Stomach (tissue), 4 donors: ENCODE measurements at regions not wholly inside any gene's neighbourhood (a gene's known extent, or its start where the extent isn't known, plus 50 kb on each side); places are given as distances from the start of the nearest gene placed in this dataset.

Source experiments
- CTCF ChIP-seq, 7 experiments: fragments of 450-650 bp in 4 of 7; fragments of 200-600 bp in 3 of 7; sonication (generic) in 3 of 7; IDR thresholded peaks; one replicate each; pipeline ENCODE4 v1.5.1; 2016 to 2019; ENCODE audit warnings: antibody characterized with exemption in 7 of 7, control low read depth in 2 of 7, mild to moderate bottlenecking in 1 of 7
- EP300 ChIP-seq: sonication (generic); formaldehyde crosslinking; IDR thresholded peaks from one replicate; pipeline ENCODE4 v1.6.1; 2017; ENCODE audit warnings: antibody characterized with exemption
- POLR2A ChIP-seq, 4 donors: fragments of 450-650 bp; IDR thresholded peaks; one replicate each; pipeline ENCODE4 v1.6.1; 2016; ENCODE audit warnings: antibody characterized with exemption in 4 of 4, control low read depth in 2 of 4, mild to moderate bottlenecking in 1 of 4, moderate library complexity in 1 of 4
- POLR2AphosphoS5 ChIP-seq, 3 donors: sonication (generic); formaldehyde crosslinking; IDR thresholded peaks; one replicate each; pipeline ENCODE4 v1.6.1; 2016; ENCODE audit warnings: antibody characterized with exemption in 3 of 3

- no peak for TF ChIP-seq CTCF (IDR thresholded peaks at IDR 0.05)
- no peak for TF ChIP-seq POLR2A (IDR thresholded peaks at IDR 0.05)
- TF ChIP-seq POLR2AphosphoS5 (IDR thresholded peaks at IDR 0.05): no peak
- no peak for TF ChIP-seq EP300
Observed at GRCh38 chr4:26157541-26157940, 163.3 kb upstream of the RBPJ start.
